ENCODE measurements at regions not wholly inside any gene's neighbourhood (a gene's known extent, or its start where the extent isn't known, plus 50 kb on each side); places are given as distances from the start of the nearest gene placed in this dataset.
"Not testable (repeated sequence)": the region's sequence is repeated elsewhere in the genome, so short reads cannot be mapped to it uniquely, and the experiment has no call there.

- no peak for DNase-seq (ENCODE audit: low spot score)
Observed at GRCh38 chr12:73699318-73699717, 838.3 kb upstream of the ATXN7L3B start.

DNA sequence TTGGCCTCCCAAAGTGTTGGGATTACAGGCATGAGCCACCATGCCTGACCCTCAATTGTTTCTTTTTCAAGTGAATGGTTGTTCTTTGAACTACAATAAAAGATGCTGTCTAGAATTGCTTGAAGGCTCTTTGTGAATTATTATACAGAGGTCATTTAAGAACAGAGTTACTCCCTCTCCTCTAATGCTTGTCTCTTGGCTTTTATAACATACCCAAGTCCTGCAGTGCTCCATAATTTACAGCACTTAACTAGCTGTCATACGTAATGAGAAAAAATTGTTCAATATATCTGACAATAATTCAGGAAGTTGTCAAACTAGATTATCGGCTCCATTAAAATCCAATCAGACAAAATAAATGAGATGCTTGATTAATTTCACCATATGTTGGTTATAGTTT, 823.0 kb upstream of the ATXN7L3B start:
- DNase-seq (ENCODE audit: low spot score): no peak

- DNase-seq (ENCODE audit: low spot score): not testable (repeated sequence)
Observed at GRCh38 chr12:73716143-73716542, 821.5 kb upstream of the ATXN7L3B start.

DNA sequence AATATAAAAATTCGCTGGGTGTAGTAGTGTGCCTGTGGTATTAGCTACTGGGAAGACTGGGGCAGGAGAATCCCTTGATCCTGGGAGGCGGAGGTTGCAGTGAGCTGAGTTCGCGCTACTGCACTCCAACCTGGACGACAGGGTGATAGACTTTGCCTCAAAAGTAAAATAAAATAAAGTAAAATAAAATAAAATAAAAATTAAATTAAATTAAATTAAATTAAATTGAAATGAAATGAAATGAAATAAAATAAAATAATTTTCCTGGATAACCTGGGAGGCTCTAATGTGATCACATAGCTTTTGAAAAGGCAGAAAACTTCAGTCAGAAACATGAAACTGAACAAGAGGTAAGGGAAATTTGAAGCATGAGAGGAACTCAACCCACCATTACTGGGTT, 818.4 kb upstream of the ATXN7L3B start:
- no peak for DNase-seq (ENCODE audit: low spot score)

- DNase-seq (ENCODE audit: low spot score): no peak
Observed at GRCh38 chr12:73726881-73727280, 810.8 kb upstream of the ATXN7L3B start.

DNA sequence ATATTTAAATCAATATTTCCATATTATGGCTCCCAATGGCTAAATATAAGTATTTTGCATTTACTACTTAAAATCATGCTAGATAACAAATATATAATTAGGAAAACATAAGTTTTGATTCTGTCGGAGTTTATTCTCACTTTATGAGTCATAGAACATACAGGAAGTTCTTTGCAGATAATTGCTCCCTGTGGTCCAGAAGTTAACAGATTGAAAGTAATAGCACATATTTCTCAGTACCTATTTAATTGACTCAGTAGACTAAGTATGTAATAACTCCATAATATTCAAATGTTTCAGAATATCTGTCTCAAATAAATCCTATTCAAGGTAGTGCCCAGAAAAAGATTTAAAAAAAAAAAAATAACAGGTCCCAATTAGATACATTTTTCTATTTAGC, 806.0 kb upstream of the ATXN7L3B start:
- no peak for DNase-seq (ENCODE audit: low spot score)

GRCh38 chr12:73769337-73769736, 768.3 kb upstream of the ATXN7L3B start:
- DNase-seq (ENCODE audit: low spot score): no peak

- no peak for DNase-seq (ENCODE audit: low spot score)
Observed at GRCh38 chr12:73798523-73798922, 739.1 kb upstream of the ATXN7L3B start.

- no peak for DNase-seq (ENCODE audit: low spot score)
Observed at GRCh38 chr12:73815072-73815645, 722.5 kb upstream of the ATXN7L3B start.

DNA sequence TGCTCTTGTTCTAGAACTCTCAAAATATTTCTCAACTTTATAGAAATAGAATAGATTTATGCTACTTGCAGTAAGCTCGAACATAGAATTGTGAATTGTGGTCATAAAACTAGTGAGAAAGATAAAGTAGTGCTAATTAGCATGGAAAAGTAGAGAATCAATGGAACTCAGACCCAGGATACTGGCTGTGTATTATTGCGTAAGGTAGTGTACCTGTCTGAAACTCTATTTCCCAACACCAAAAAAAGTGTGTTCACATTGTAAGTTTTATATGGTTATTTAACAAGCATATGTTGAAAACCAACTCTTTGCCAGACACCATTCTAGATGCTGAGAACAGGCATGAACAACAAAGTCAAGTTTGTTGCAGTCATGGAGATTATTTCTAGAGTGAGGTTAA, 720.5 kb upstream of the ATXN7L3B start:
- no peak for DNase-seq (ENCODE audit: low spot score)

DNA sequence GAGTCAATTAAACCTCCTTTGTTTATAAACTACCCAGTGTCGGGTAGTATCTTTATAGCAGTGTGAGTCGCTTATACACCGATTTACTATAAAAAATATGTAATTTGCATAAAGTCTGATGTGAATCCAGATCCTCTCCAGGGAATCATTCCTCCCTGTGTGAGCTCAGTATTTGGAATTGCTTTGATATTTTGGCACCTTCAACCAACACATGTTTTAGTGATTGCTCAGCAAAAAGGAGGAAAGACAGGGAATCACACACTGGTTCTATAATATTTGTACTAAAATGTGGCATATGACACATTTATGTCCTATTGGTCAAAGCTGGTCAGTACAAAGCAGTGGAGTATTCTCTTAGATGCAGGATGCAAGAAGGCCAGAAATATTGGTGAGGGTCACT, 703.9 kb upstream of the ATXN7L3B start:
- no peak for DNase-seq (ENCODE audit: low spot score)

- no peak for DNase-seq (ENCODE audit: low spot score)
Observed at GRCh38 chr12:73841963-73842362, 695.7 kb upstream of the ATXN7L3B start.

DNA sequence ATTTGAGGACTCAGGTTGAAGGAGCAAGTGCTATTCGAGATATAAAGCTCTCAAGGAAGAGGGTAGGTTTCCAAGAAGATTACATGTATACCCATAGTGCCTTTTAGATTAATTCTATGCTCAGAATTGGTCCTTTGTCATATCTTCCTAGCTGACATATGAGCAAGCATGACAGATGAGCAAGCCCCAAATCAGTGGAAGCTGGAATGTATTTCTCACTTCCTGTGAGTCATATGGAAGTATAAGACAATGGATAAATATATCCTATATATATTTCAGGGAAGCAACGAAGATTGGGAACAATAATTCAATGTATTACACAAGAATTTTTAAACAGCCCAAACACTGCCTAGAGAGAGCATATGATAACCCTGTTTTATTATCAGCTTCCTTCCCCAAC, 674.1 kb upstream of the ATXN7L3B start:
- DNase-seq (ENCODE audit: low spot score): no peak

DNA sequence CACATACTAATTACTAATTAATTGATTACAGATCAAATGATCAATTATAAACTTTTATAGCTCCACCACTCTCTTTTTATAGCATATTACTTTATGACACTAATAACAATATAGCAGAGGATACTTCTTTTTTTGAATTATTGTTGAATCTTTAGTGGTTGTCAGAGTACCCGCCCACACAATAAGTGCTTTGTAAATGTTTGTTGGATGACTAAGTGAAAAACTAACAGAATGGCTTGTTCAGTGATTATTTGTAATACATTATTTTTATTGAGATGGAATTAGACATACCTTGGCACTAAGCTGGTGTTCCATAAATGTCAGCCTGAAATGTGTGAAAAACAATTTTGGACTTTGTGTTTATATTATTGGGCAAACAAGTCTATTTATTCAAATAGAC, 670.5 kb upstream of the ATXN7L3B start:
- no peak for DNase-seq (ENCODE audit: low spot score)

DNA sequence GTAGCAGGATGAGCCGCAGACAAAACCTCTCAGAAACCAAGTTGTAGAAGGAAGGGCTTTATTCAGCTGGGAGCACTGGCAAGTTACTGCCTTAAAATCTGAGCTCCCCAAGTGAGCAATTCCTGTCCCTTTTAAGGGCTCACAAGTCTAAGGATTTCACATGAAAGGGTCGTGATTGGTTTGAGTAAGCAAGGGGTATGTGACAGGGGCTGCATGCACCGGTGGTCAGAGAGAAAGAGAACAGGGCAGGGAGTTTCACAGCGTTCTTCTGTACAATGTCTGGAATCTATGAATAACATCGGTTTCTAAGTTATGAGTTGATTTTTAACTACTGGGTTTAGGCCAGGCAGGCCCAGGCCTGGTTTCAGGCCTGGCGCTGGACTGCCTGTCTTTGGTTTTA, 660.3 kb upstream of the ATXN7L3B start:
- not testable (repeated sequence) for DNase-seq (ENCODE audit: low spot score)

DNA sequence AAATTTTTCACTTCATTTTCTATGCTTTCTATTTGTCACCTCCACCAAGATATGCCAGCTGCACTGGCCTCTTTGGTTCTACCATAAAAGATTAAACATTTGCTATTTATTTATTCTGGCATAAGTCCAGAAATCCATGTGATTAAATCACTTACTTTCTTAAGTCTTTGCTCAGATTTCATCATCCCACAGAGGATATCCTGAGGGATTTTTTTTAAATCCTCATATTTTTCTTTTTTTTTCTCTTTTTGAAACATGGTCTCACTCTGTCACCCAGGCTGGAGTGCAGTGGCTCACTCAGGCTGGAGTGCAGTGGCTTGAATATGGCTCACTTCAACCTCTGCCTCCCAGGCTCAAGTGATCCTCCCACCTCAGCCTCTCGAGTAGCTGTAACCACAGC, 645.4 kb upstream of the ATXN7L3B start:
- no peak for DNase-seq (ENCODE audit: low spot score)

GRCh38 chr12:73898645-73899044, 639.0 kb upstream of the ATXN7L3B start:
- no peak for DNase-seq (ENCODE audit: low spot score)

DNA sequence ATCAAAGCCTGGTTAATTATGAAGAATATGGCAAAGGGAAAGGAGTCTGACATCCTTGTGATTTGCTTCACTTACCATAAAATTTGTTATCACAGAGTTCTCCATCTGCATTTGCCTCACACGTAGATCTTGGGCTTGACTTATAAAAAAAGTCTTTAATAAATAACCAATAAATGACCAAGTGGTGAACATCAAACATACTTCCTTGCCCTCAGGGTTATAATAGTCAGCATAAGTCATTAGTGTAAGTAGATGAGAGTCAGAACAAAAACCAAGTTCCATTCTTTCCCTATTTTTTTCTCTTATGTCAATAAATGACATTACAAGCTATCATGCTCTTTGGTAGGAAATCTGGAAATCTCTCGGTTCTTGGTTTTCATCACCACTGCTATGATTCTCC, 635.4 kb upstream of the ATXN7L3B start:
- no peak for DNase-seq (ENCODE audit: low spot score)

DNA sequence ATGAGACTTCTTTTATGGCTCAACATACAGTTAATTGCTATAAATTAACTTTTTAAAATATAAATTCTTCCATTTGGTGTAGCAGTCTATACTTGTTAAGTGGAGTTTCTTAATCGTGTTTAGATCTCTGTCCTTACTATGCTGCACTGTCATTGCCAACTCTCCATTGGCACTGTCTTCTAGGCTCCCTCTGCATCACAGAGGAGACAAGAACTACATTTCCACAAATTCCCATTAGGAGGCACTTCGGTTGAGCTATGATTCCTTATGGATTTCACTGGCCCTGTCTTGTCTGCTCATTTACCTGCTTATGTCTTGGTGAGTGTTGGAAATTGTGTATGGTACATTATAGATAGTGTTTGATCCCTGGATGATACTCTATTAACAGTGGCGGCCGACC, 630.9 kb upstream of the ATXN7L3B start:
- peak; percentile 28 for DNase-seq (ENCODE audit: low spot score)

DNA sequence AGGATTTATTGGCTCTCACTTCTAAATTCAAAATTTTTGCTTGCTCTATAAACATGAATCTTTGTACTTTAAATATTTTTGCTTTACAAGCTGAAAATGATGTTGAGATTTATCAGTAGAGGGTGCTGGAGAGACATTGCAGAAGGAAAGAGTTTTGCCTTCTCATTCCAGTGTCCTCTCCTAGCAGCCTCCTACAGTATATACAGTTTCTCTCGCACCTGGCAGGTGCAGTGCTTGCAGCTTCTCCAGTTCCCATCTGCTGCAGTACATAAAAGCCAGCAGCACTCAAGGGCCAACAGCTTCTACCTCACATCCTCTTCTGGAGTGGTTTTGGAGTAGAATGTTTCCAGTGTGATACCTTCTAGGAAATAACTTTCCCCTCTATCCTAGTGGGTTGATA, 601.8 kb upstream of the ATXN7L3B start:
- DNase-seq (ENCODE audit: low spot score): peak; percentile 23

DNA sequence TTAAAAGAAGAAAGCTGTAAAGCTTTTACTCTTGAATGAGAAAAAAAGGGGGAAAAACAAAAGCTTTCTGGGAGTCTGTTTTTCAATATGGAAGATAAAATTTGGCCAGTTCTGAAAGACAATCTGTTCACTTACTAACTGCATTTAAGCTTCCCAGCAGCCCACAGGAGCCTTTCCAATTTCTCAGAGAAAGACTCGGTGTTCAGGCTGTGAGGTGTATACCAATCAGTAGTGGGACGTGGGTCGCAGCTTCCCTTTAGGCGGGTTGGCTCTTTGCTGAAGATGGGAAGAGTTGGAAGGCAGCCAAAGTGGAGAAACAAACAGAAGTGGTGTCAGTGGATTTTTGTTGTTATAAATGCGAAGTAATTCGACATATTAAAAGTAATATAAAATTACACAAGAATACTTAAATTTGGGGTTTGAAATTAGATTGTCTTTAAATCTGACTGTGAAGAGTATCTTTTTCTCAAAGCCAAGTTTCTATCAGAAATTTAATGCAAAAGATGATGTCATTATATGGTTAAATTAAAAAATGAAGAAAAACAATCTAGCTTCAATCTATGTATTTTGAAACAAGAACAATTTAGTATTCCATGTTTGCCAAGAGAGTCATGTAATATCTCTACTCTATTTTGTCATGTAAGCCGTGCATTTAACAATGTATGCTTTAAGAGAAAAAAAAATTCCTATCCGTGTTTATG, 590.2 kb upstream of the ATXN7L3B start:
- DNase-seq (ENCODE audit: low spot score): no peak

GRCh38 chr12:73950507-73950906, 587.1 kb upstream of the ATXN7L3B start:
- no peak for DNase-seq (ENCODE audit: low spot score)

DNA sequence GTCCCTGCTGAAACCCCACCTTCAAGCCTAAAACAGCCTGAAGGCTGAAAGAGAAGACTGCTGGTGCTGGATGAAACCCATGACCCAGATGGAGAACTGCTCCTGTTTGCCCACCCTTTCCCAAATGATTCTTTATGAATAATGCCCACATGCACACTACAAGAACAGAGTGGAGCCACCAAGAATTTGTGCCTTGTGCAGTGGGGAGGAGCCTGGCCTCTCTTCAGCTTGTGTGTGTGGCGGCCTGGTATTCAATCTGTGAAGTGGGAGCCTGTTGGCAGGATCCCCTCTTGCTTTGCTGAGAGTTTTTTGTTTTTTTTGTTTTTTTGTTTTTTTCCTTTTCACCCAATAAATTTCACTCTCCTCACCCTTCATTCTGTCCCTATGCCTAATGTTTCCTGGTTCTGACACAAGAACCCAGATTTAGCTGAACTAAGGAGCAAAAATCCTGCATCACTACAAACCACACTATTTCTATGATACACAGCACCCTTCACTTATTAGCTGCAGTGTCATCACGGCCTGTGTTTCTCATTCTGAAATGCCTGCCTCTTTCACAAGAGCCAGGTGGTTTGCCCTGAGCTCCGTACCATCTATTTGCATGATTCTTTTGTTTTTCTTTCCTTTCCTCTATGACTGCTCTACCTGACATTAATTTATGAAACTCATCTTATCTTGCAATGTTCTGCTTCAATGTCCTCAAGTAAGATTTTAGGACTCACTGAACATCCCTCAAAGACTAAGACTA, 585.5 kb upstream of the ATXN7L3B start:
- DNase-seq (ENCODE audit: low spot score): no peak
